Neuronal stem cell (in vitro differentiated cells): ENCODE measurements at regions not wholly inside any gene's neighbourhood (a gene's known extent, or its start where the extent isn't known, plus 50 kb on each side); places are given as distances from the start of the nearest gene placed in this dataset.

Experiments
- DNase-seq: peaks from one replicate; pipeline ENCODE4 v3.0.0-alpha.2; 2013; ENCODE audit warnings: low spot score
- H2AFZ ChIP-seq: one replicate; pipeline ENCODE4 v1.6.1; 2013; ENCODE audit warnings: mild to moderate bottlenecking, low read length, inconsistent platforms
- H2AK5ac ChIP-seq: 2 replicates; pipeline ENCODE4 v1.6.1; 2013; ENCODE audit warnings: low read depth, mild to moderate bottlenecking, inconsistent platforms, low read length, moderate library complexity, mixed read lengths
- H2BK120ac ChIP-seq: 2 replicates; pipeline ENCODE4 v1.6.1; 2013; ENCODE audit warnings: low read depth, mild to moderate bottlenecking, inconsistent platforms, low read length, moderate library complexity, mixed read lengths
- H2BK12ac ChIP-seq: one replicate; pipeline ENCODE4 v1.6.1; 2013; ENCODE audit warnings: low read length, inconsistent platforms
- H2BK15ac ChIP-seq: 2 replicates; pipeline ENCODE4 v1.6.1; 2013; ENCODE audit warnings: mild to moderate bottlenecking, low read length, inconsistent platforms, mixed read lengths
- H2BK5ac ChIP-seq: one replicate; pipeline ENCODE4 v1.6.1; 2013; ENCODE audit warnings: inconsistent platforms, mild to moderate bottlenecking, low read length, moderate library complexity
- H3K14ac ChIP-seq: one replicate; pipeline ENCODE4 v1.6.1; 2013; ENCODE audit warnings: low read length, inconsistent platforms
- H3K18ac ChIP-seq: 2 replicates; pipeline ENCODE4 v1.6.1; 2013; ENCODE audit warnings: low read length, inconsistent platforms
- H3K23ac ChIP-seq: 2 replicates; pipeline ENCODE4 v1.6.1; 2013; ENCODE audit warnings: low read depth, mild to moderate bottlenecking, mixed read lengths, low read length, inconsistent platforms; ENCODE audit not compliant: poor library complexity
- H3K27ac ChIP-seq: replicated peaks from 3 replicates; pipeline ENCODE4 v1.5.1; 2013; ENCODE audit warnings: low read length, inconsistent platforms
- H3K27me3 ChIP-seq, 3 experiments: 2 replicates each; pipeline ENCODE4 v1.6.1; 2013; ENCODE audit warnings: low read length in 3 of 3, mild to moderate bottlenecking in 2 of 3, inconsistent platforms in 1 of 3, low read depth in 1 of 3, mixed read lengths in 1 of 3, moderate library complexity in 1 of 3; ENCODE audit not compliant: control insufficient read depth in 3 of 3, insufficient read depth in 3 of 3
- H3K36me3 ChIP-seq, 2 donors: replicated peaks in 1 of 2; 2 replicates each; pipeline ENCODE4 v1.6.1; 2013; ENCODE audit warnings: low read length in 2 of 2; ENCODE audit not compliant: control insufficient read depth in 2 of 2, insufficient read depth in 2 of 2
- H3K4ac ChIP-seq: 2 replicates; pipeline ENCODE4 v1.6.1; 2013; ENCODE audit warnings: inconsistent platforms, mild to moderate bottlenecking, low read length, moderate library complexity
- H3K4me1 ChIP-seq, 2 donors: 1 replicate in 1 of 2; 2 replicates in 1 of 2; pipeline ENCODE4 v1.6.1; 2013; ENCODE audit warnings: low read length in 2 of 2, low read depth in 1 of 2; ENCODE audit not compliant: control insufficient read depth in 2 of 2, insufficient read depth in 1 of 2
- H3K4me2 ChIP-seq: one replicate; pipeline ENCODE4 v1.6.1; 2013; ENCODE audit warnings: mild to moderate bottlenecking, low read length, inconsistent platforms; ENCODE audit not compliant: insufficient read depth, poor library complexity, severe bottlenecking
- H3K4me3 ChIP-seq, 2 donors: 2 replicates each; pipeline ENCODE4 v1.5.1; 2013; ENCODE audit warnings: low read length in 2 of 2, mild to moderate bottlenecking in 2 of 2, inconsistent platforms in 1 of 2, moderate library complexity in 1 of 2
- H3K79me1 ChIP-seq: one replicate; pipeline ENCODE4 v1.6.1; 2013; ENCODE audit warnings: low read depth, mild to moderate bottlenecking, inconsistent platforms, low read length, moderate library complexity
- H3K9ac ChIP-seq: one replicate; pipeline ENCODE4 v1.6.1; 2013; ENCODE audit warnings: mild to moderate bottlenecking, low read depth, low read length, inconsistent platforms; ENCODE audit not compliant: poor library complexity
- H3K9me3 ChIP-seq, 2 donors: replicated peaks in 1 of 2; 2 replicates each; pipeline versions ENCODE3 to v1.6.1; 2013; ENCODE audit warnings: low read length in 2 of 2, mild to moderate bottlenecking in 2 of 2, inconsistent platforms in 1 of 2, low read depth in 1 of 2, mixed read lengths in 1 of 2, moderate library complexity in 1 of 2; ENCODE audit not compliant: control insufficient read depth in 2 of 2, insufficient read depth in 1 of 2
- H4K8ac ChIP-seq: one replicate; pipeline ENCODE4 v1.6.1; 2013; ENCODE audit warnings: low read depth, mild to moderate bottlenecking, inconsistent platforms, low read length, moderate library complexity
- H4K91ac ChIP-seq: one replicate; pipeline ENCODE4 v1.6.1; 2013; ENCODE audit warnings: low read length, low read depth, mild to moderate bottlenecking, inconsistent platforms; ENCODE audit not compliant: poor library complexity
- whole genome bisulfite sequencing, 2 donors: extraction: QIAGEN DNeasy Blood & Tissue Kit; methylation state at CpG; one replicate each; pipeline ENCODE4 v1.1.7; 2013; ENCODE audit warnings: missing lambda C conversion rate in 2 of 2, mixed read lengths in 1 of 2; ENCODE audit not compliant: insufficient read length in 2 of 2, insufficient replicate concordance in 1 of 2; ENCODE audit errors: extremely low coverage in 2 of 2; 5-methylcytosine and 5-hydroxymethylcytosine counted together

DNA sequence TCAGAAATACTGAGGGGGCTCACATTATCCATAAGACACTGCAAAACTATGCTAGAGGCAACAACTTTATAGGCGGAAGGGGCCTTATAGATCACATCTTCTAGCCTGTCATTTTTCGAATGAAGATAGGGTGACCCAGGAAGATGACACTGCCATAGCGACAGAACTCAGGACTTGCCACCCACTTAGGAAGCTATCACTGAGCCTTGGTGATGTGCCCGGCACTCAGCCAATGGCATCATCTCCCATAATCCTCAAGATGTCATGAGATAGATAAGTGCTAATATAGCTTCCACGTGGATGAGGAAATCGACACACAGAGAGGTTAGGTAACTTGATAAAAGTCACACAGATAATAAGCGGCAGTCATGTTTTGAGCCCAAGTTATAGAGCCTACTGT lies 346.6 kb downstream of the DHX15 start:
- H2AFZ ChIP-seq: no peak overlapping the region
- H3K9me3 ChIP-seq: no peaks in the 10 kb centered on the region
- no peaks in the 10 kb centered on the region for H3K27me3 ChIP-seq
- H3K79me1 ChIP-seq: no peaks in the 10 kb centered on the region
- no peaks in the 10 kb centered on the region for H3K36me3 ChIP-seq
- no peak overlapping the region for H3K4me2 ChIP-seq
- no peak for DNase-seq
- H3K4me1 ChIP-seq: peaks cover 0 to 2% of the 10 kb centered on the region in 2 donors
- no peak overlapping the region for H2BK15ac ChIP-seq
- no peak overlapping the region for H2BK5ac ChIP-seq
- H3K4me3 ChIP-seq: no peak overlapping the region
- no peak overlapping the region for H3K9ac ChIP-seq
- no peak overlapping the region for H2BK120ac ChIP-seq
- H3K14ac ChIP-seq: no peak overlapping the region
- no peak overlapping the region for H2BK12ac ChIP-seq
- H3K18ac ChIP-seq: no peak overlapping the region
- H4K8ac ChIP-seq: no peak overlapping the region
- no peak overlapping the region for H3K4ac ChIP-seq
- H2AK5ac ChIP-seq: no peak overlapping the region
- no peak overlapping the region for H4K91ac ChIP-seq
- no CpG with 5 or more reads among the region's 7 CpGs for WGBS, 2 donors
- H3K23ac ChIP-seq: no peak overlapping the region
- no peak overlapping the region for H3K27ac ChIP-seq

DNA sequence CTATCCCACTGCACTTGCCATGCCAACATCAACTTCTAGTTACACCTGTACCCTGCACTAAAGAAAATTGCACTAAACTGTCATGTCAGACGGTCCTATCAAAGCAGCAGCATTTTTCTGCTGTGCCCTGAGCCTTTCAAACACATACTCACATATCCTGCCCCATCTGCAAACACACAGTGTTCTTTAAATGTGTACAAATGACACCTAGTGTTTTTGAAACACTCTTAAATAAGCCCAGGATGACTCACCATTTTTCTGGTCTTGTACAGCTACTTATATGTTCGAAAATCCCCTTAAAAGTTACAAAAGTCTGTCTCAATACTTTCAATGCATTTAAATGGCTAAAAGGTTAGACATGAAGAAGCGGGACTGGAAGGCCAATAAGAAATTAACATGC lies 346.7 kb upstream of the PPARGC1A start:
- WGBS, 2 donors: no CpG with 5 or more reads among the region's 3 CpGs

DNA sequence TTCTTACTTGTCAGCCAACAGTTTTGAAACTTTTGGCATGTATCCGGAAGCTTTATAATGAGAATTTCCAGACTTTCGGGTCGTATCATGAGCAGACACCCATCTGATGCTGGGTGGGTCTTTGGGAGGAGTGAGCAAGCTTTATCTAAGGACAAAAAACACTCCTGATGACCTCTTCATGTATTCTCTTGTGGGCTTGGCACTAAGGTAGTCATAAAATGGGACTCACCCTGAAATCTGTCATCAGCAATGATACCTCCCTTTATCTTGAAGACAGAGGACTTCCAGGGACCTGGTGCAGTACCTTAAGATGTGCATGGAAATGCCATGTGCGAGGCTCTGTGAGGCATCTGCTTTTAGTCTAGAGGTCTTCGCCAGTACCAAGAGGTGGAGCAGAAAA lies 346.3 kb upstream of the PPARGC1A start:
- H3K4me1 ChIP-seq: peaks cover 0 to 2% of the 10 kb centered on the region in 2 donors
- no peak overlapping the region for H2AK5ac ChIP-seq
- H3K9me3 ChIP-seq: no peaks in the 10 kb centered on the region
- H3K14ac ChIP-seq: no peak overlapping the region
- no peak overlapping the region for H3K9ac ChIP-seq
- no peak overlapping the region for H4K91ac ChIP-seq
- H3K23ac ChIP-seq: no peak overlapping the region
- no peak overlapping the region for H2BK5ac ChIP-seq
- H3K79me1 ChIP-seq: no peaks in the 10 kb centered on the region
- H3K27ac ChIP-seq: no peak overlapping the region
- no peak overlapping the region for H3K4me3 ChIP-seq
- no peaks in the 10 kb centered on the region for H3K36me3 ChIP-seq
- H2BK15ac ChIP-seq: no peak overlapping the region
- H4K8ac ChIP-seq: no peak overlapping the region
- no peak overlapping the region for H2BK120ac ChIP-seq
- H3K4me2 ChIP-seq: no peak overlapping the region
- DNase-seq: no peak
- H2AFZ ChIP-seq: no peak overlapping the region
- no CpG with 5 or more reads among the region's 5 CpGs for WGBS, 2 donors
- H2BK12ac ChIP-seq: no peak overlapping the region
- no peak overlapping the region for H3K18ac ChIP-seq
- H3K27me3 ChIP-seq: no peaks in the 10 kb centered on the region
- no peak overlapping the region for H3K4ac ChIP-seq

More for the DNA sequence above, 346.7 kb upstream of the PPARGC1A start:
- Histone ChIP-seq H3K27ac (no peak overlapping the region), H3K23ac (no peak overlapping the region), H3K14ac (no peak overlapping the region), H3K9ac (no peak overlapping the region), H3K36me3 (no peaks in the 10 kb centered on the region), H4K8ac (no peak overlapping the region), H3K4me2 (no peak overlapping the region), H3K27me3 (no peaks in the 10 kb centered on the region), H3K4me3 (no peak overlapping the region), H2BK15ac (no peak overlapping the region), H3K79me1 (no peaks in the 10 kb centered on the region), H4K91ac (no peak overlapping the region), H2BK120ac (no peak overlapping the region), H3K4ac (no peak overlapping the region), H2BK5ac (no peak overlapping the region), H2BK12ac (no peak overlapping the region), H2AFZ (no peak overlapping the region), H2AK5ac (no peak overlapping the region), H3K9me3 (no peaks in the 10 kb centered on the region), H3K4me1 (peaks cover 0 to 2% of the 10 kb centered on the region in 2 donors), H3K18ac (no peak overlapping the region)
- no peak for DNase-seq

DNA sequence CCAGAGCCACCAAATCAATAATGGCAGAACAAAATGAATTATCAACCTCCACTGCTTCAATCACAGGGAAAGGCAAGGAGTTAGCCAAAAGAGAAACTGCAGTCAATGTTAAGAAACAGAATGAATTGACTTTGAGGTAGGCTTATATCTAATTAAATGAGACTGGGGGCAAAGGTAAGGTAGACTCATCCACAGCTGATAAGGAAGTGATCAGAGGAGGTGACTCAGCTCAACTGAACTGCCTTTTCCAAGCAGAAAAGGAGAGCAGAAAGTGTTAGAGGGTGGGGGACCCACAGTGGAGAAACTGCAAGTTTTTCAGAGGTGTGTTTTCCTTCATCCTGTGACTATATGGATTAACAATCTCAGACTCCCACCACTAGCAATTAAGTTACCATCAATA lies 345.8 kb upstream of the PPARGC1A start:
- Histone ChIP-seq H3K4me2 (no peak overlapping the region), H3K79me1 (no peaks in the 10 kb centered on the region), H4K91ac (no peak overlapping the region), H3K9ac (no peak overlapping the region), H2AFZ (no peak overlapping the region), H3K9me3 (no peaks in the 10 kb centered on the region), H2AK5ac (no peak overlapping the region), H3K4me1 (peaks cover 0 to 2% of the 10 kb centered on the region in 2 donors), H2BK12ac (no peak overlapping the region), H3K27me3 (no peaks in the 10 kb centered on the region), H3K4me3 (no peak overlapping the region), H3K18ac (no peak overlapping the region), H3K36me3 (no peaks in the 10 kb centered on the region), H3K4ac (no peak overlapping the region), H3K27ac (no peak overlapping the region), H3K14ac (no peak overlapping the region), H2BK15ac (no peak overlapping the region), H2BK5ac (no peak overlapping the region), H3K23ac (no peak overlapping the region), H2BK120ac (no peak overlapping the region), H4K8ac (no peak overlapping the region)
- no peak for DNase-seq
